ENCODE measurements at regions not wholly inside any gene's neighbourhood (a gene's known extent, or its start where the extent isn't known, plus 50 kb on each side); places are given as distances from the start of the nearest gene placed in this dataset.

- Histone ChIP-seq H3K27ac (peak overlapping the region in 1 of 2 donors; percentile 33), H3K36me3 (no peaks in the 10 kb centered on the region), H3K4me3 (no peak overlapping the region), H3K9me3 (no peaks in the 10 kb centered on the region), H3K4me1 (no peaks in the 10 kb centered on the region), H3K27me3 (no peaks in the 10 kb centered on the region)
- no peak for TF ChIP-seq CTCF (IDR thresholded peaks at IDR 0.05)
- intact Hi-C loops (cut with DNase I; ENCODE audit: low total_unique reads) = no loop called here
- DNase-seq = no peak
Observed at GRCh38 chr2:146985753-146986152, 859.1 kb upstream of the ACVR2A start.

- Histone ChIP-seq H3K36me3 (no peaks in the 10 kb centered on the region), H3K4me3 (no peak overlapping the region), H3K4me1 (no peaks in the 10 kb centered on the region), H3K27me3 (no peaks in the 10 kb centered on the region), H3K9me3 (no peaks in the 10 kb centered on the region), H3K27ac (peak overlapping the region in 1 of 2 donors; percentile 77)
- TF ChIP-seq POLR2A (IDR thresholded peaks at IDR 0.05) (no peak), CTCF (IDR thresholded peaks at IDR 0.05) (no peak)
- intact Hi-C loops (cut with DNase I; ENCODE audit: low total_unique reads) = no loop called here
- no peak for DNase-seq
Observed at GRCh38 chr2:146984014-146984413, 860.8 kb upstream of the ACVR2A start.

- DNase-seq = peak; percentile 58 to 81
- Histone ChIP-seq H3K4me1 (no peaks in the 10 kb centered on the region), H3K4me3 (no peak overlapping the region), H3K9me3 (no peaks in the 10 kb centered on the region), H3K36me3 (no peaks in the 10 kb centered on the region), H3K27ac (peak overlapping the region; percentile 30 to 77), H3K27me3 (no peaks in the 10 kb centered on the region)
- TF ChIP-seq POLR2A (IDR thresholded peaks at IDR 0.05) = no peak
- intact Hi-C loops (cut with DNase I; ENCODE audit: low total_unique reads) = no loop called here
Observed at GRCh38 chr2:146982393-146982846, 862.4 kb upstream of the ACVR2A start.

- Histone ChIP-seq H3K36me3 (no peaks in the 10 kb centered on the region), H3K27ac (peak overlapping the region; percentile 30 to 77), H3K4me1 (no peaks in the 10 kb centered on the region), H3K27me3 (no peaks in the 10 kb centered on the region), H3K4me3 (no peak overlapping the region), H3K9me3 (no peaks in the 10 kb centered on the region)
- no peak for DNase-seq
- TF ChIP-seq POLR2A (IDR thresholded peaks at IDR 0.05) (no peak), CTCF (IDR thresholded peaks at IDR 0.05) (no peak)
- intact Hi-C loops (cut with DNase I; ENCODE audit: low total_unique reads) = no loop called here
Observed at GRCh38 chr2:146981921-146982320, 862.9 kb upstream of the ACVR2A start.

- intact Hi-C loops (cut with DNase I; ENCODE audit: low total_unique reads) = no loop called here
- H3K4me3 ChIP-seq = no peak overlapping the region
- H3K27me3 ChIP-seq = no peaks in the 10 kb centered on the region
- no peaks in the 10 kb centered on the region for H3K9me3 ChIP-seq
- H3K4me1 ChIP-seq = no peaks in the 10 kb centered on the region
- DNase-seq = no peak
- H3K36me3 ChIP-seq = no peaks in the 10 kb centered on the region
- TF ChIP-seq CTCF (IDR thresholded peaks at IDR 0.05) = no peak
- H3K27ac ChIP-seq = no peak overlapping the region
Observed at GRCh38 chr2:146979746-146980145, 865.1 kb upstream of the ACVR2A start.

Data from uterus (tissue), 3 donors.